ENCODE measurements at regions not wholly inside any gene's neighbourhood (a gene's known extent, or its start where the extent isn't known, plus 50 kb on each side); places are given as distances from the start of the nearest gene placed in this dataset.

DNA sequence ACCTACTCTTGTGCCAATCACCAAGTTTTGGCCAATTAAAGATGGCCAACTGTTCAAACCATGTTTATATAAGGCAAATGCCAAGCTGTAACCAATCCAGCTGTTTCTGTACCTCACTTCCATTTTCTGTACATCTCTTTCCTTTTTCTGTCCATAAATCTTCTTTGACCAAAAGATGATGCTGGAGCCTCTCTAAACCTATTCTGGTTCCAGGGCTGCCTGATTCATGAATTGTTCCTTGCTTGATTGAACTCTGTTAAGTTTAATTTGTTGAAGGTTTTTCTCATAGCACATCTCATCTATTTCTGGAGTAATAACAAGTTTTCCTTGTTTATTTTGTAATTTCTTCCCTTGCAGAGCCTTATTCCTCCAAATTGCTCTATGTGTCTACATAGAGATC is 115.3 kb upstream of the SMAD3 start:
- DNase-seq: no peak

DNA sequence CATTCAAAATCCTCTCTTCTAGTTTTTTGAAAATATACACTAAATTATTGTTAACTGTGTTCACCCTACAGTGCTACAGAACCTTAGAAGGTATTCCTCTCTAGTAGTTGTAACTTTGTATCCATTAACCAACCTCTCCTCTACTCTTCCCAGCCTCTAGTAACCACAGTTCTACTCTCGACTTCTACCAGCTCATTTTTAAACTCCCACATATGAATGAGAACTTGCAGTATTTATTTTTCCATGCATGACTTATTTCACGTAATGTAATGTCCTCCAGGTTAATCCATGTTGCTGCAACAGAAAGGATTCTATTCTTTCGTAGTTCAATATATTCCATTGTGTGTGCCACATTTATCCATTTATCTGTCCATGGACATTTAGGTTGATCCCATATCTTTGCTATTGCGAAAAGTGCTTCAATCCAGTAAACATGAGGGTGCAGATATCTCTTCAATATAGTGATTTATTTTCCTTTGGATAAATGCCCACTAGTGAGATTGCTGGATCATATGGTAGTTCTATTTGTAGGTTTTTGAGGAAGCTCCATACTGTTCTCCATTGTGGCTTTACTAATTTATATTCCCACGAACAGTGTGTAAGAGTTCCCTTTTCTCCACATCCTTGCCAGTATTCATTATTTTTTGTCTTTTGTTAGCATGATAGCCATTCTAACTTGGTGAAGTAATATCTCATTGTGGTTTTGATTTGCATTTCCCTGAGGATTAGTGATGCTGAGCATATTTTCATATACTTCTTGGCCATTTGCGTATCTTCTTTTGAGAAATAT is 113.7 kb upstream of the SMAD3 start:
- DNase-seq: peak; percentile 67

DNA sequence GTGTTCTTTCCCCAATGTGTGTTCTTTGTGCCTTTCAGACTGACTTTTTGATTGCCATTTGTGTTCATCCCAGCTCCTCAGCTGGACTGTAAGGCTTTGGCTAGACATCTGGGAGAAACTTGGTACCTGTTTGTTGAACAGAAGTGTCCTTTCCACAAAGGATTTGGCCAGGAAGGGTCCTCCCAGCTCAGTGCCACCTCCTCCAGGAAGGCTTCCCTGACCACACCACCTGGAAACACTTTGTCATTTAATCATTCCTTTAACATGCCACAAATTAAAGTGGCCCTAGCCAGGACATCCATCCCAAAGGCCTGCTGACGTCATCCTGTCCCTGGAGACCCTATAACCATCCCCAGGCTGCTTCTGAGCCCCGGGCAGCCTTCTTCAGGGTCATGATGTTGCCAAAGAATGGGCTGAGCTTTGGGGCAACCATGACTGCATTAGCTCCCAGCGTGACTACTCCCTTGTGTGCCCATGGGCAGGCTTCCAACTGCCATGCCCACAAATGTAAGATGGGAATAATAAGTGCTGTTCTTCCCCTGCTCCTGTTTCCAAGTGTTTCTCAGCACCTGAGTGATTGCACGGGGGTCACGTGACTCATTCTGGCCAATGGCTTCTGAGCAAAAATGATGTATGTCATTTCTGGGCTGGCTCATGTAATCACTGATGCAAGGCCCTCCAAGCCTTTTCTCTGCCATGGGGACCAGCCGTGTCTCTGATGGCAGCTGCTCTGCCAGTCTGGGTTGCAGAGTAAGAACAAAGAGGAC is 112.5 kb upstream of the SMAD3 start:
- DNase-seq: no peak

DNA sequence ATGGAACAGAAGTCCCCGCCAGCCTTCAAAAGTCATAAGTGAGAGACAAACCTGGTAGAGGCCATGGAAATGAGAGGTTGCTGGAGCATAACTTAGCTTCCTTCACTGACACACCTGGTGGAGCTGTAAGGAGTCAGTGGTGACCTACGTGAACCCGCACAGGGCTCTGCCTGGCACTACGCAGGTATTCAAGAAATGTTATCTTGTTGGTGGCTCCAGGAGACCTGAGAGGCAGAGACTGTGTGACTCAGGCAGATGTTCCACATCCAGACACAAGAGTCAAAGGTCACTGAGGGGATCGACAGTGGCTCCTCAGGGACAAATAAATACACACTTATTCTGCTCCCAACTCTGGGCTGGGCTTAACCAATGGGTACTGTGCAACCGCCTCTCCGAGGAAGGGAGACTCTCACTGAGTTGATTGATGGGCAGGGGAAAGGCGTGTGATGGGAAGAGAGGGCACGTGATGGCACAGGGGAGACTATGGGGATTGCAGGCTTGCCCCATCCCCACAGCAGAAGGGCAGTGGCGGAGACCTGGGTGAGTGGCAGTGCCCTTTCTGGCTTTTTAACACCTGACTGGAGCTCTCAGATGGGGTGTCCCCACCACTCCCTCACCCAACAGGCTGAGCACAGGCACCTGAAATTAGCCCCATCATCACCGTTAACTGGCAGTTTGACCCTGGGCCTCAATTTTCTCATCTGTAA is 111.7 kb upstream of the SMAD3 start:
- DNase-seq: no peak

DNA sequence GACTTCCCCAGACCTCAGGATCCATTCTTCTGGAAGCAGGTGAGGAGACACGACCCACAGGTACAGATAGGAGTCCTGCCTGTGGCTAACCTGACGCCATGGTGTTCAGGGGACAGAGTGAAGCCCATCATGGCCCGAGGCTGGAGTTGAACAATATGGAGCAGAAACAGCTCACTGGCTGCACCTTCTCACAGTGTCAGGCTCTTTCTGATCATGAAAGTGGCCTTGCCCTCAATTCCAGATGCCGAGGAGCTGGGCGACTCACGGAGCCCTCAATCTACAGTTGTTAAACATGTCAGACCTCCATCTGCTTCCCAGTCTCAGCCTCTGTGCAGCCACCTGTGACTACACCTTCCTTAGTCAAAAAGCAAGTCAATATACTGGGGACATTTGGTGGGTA is 110.8 kb upstream of the SMAD3 start:
- DNase-seq: no peak

DNA sequence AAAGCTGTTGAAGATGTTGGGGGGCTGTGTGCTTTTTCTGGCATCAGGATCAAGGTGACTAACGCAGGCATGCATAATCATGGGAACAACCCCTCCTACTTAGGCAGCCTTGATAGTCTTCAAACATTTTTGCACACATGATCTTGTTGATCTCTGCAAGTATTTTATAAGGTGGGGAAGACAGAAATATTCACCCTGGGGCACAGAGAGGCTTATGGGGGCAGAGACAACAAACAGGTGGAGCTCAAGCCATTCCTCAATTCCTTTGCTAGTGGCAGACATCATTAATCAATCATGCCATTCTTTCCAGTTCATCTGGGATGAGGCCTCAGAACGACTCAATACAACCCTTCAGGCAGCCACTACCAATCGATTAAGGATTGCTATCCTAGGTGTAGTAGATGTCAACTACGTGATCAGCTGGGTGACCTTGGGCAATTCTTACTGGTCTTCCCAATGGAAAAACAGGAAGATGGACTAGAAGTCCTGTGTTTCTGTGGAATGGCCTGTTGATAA is 110.3 kb upstream of the SMAD3 start:
- DNase-seq: no peak

DNA sequence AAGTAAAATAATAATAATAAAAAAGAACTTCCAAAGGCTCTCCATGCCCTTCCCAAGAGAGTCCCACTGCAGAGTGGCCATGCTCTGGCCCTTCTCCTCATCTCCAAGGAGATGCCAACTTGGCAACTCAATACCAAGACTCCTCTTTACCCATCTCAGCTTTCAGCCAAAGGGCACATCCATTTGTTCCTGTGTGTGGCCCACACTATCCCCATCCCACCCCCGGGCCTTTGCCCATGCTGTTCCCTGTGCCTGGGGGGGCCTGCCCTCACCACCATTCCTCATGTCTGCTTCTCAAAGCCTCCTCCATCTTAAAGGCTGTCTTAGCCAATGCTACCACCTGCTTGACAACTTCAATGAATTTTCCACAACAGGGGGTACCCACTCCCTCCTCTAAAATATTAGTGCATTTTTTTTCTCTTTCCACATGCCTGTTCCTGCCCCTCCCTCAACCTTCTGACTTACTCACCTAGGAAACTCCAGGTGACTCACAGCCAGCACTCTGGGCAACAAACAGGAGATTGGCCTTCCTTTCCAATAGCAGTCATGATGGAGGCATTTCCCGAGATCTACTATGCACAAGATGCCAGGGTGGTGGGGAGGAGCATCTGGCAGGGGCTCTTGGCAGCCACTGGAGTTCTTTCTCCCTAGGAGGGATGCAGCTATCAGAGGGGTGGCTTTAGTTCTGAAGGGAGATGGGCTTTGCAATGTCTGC is 109.4 kb upstream of the SMAD3 start:
- DNase-seq: no peak

DNA sequence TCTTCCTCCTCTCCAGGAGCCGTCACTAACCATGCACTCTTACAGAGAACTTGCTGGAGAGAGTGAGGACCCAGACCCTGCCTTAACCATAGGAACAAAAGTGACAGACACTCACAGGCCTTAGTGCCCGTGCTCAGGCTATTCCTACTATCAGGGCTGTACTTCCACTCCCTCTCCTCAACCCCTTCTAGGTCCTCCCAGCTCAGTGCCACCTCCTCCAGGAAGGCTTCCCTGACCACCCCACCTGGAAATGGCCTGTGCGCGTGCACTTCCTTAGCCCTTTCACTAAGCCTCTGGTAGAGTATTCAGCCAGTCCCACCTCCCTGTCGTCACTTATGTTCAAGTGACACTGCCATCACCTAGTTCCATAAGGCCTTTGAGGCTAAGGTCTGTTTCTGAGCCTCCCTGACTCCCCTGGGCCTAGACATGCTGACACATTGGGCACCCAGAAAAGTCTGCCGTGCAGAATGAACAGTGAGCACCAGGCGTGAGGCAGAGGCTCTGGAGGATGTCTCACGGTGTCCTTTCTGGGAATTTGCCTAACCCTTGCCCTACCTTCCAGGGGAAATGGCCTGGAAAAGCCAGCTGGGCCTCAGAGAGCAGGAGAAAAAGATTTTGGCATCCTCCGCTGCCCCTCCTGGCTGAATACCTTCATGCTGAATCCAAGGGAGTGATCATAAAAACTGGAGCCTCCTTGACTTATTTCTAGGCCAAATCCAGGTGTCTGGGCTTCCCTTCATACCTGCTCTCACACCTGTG is 108.6 kb upstream of the SMAD3 start:
- DNase-seq: no peak

DNA sequence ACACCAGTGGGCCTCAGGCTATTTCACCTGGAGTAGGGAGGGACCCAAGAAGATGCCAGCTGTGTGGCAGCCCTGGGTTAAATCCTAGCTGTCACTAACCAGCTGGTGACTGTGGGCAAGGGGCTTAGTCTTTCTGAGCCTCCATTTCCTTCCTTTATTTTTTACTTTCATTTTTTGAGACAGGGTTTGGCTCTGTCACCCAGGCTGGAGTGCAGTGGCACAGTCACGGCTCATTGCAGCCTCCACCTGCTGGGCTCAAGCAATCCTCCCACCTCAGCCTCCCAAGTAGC is 108.0 kb upstream of the SMAD3 start:
- DNase-seq: peak; percentile 29

DNA sequence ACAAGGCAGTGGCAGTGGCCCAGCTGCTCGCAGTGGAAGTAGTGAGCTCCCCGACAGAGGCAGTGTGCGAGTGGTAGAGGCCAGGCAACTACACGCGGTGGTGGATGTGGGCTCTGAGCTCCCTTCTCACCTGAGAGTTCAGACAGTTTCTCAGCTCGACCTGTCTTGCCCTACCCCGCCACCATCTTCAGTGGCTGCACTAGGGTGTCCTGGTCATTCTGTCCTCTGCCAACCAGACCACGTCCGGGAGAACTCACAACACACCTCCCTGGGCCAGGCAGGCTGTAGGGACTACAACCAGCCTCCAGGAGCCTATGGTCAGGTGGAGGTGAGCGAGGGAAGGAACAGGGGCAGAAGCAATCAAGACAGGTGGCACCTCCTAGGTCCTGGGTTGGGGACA is 106.3 kb upstream of the SMAD3 start:
- DNase-seq: no peak

DNA sequence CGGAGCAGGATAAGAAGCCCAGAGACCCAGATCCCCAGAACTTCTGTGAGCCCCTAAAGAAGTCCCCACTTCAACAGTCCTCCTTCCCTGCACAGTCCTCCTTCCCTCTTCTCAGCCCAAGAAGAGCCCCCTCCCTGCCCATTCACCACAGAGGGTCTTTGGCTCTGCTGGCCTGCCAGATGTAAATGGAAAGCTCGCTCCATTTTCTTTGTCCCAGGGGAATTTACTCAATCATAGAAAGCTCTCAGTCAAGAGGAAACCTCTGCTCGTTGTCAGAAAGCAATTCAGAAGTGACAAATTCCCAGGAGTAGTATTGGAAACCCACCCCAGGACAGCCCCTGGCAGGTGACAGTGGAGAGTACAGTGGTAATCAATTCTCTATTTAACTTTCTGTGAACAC is 105.5 kb upstream of the SMAD3 start:
- no peak for DNase-seq

DNA sequence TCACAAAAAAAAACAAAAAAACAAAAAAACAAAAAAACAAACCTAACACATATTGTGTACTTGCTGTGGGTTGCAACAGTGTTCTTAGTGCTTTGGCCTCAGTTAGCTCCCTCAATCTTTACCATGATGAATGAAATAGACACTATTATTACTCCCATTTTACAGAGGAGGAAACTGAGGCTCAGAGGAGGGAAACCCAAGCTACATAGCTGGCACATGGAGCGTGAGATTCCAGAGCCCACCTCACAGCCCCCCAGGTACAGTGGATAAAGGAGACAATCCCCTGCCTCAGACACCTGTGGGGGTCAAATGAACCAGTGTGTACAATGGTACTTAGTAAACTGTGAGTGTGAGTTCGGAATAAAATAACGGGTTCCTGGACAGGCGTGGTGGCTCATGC is 104.9 kb upstream of the SMAD3 start:
- DNase-seq: no peak

DNA sequence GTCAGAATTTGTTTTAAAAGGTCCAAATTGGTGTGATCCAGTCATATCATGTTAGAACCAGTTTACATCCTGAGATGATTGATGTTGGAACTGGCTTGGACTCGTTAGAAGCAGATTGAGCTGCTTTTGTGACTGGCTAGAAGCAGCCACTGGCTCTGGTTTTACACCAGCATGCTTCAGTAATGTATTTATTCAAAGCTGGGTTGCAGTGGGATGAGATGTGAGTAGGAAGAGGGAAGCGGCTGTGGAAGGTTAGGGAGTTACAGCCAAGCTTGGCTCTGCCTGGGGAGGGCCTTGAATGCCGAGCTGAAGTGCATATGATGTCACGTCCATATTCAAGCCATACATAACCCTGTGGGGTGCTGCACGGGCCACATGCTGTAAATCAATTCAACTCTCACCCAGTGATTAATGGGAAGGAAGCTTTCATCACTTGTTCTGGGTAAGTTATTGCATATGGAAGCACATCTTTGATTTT is 104.0 kb upstream of the SMAD3 start:
- DNase-seq: peak; percentile 50

DNA sequence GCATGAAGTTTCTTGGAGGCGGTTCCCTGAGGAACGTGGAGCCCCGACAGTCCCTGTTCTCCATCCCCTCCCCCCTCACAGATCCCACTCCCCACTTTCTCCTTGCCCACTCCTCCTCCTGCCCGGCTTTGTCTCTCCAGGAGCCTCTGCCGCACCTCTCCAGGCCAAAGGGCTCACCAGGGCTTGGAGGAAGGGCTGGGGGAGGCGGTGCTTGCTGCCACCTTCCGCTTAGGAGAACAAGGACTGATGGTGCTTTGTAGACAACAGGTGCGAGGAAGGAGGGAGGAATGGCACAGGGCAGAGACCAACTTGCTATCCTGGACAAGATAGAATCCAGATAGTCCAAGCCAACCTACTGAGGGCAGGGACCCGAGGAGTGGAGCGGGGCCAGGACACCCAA is 103.5 kb upstream of the SMAD3 start:
- no peak for DNase-seq

DNA sequence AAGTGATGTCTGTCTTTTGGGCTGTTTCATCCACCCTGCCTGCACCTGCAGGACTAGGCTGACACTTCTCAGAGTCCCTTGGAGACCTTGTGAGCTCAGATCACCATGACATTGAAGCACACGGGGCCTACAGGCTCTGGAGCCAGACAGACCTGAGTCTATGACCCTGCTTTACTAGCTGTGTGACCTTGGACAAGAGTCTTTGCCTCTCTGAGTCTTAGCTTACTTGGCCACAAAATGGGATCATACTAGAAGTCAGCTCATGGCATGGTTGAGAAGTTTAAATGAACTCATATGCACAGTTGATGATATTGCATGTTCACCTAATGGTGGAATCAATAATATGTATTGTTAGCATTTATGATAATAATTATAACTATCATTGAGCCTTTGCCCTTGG is 102.9 kb upstream of the SMAD3 start:
- no peak for DNase-seq

DNA sequence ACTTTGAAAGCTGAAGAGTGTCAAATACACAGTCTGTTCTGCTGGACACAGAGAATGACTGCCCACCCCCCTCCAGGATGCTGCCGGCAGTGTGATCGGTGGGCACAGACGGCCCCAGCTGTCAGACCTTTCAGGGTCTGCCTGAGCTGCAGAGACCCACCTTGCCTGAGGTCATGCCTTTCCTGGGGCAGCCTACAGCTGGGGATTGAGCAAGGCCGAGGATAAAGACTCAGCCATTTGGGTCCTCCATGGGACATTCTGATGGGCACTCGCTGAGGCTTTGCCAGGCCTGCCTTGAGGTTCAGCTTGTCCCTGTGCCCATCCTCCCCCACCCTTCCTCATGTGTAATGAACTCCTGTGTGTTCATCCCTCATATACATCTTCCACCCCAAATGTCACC is 102.3 kb upstream of the SMAD3 start:
- DNase-seq: no peak

DNA sequence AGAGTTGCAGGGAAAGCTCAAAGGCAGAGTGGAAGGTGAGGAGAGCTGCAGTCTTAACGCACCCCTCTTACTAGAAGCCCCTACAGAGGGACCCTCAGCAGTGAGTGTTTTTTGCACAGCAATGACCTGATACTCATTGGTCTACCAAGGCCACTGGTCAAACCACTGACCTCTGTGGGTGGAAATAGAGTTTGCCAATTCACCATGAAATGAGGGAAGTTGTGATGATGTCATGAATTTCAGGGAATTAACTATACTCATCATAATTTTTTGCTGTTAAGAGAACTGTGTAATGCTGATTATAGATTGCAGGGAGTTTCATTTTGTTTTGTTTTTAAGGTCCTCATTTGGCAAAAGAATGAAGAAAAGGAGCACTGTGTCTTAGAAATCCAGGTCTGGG is 101.7 kb upstream of the SMAD3 start:
- DNase-seq: peak; percentile 86

DNA sequence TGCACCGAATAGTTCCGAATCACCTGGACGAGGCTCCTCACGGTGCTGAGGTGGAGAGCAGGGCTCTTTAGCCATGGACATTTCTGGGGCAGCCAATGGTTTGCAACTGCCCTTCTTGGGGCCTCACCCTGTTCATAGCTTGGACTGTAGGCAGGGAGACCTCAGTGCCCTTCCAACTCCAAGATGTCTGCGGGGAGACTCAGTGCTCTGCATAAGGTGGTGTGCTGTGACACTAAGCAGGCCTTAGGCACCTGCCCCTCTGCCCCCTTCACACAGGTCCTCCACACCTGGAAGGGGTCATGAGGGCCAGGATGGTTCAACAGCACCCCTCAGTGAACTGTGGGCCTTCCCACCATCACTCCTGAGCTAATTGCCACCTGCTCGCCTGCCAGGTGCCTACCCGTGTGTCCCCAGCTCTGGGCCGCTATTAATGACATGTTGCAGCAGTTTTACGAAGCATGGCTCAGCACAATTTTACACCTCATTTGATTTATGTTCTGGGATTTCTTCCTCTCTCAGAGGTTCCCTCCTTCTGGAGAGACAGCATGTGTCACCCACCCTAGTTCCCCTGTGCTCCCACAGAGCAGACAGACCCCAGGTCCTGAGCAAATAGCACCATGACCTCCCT is 101.2 kb upstream of the SMAD3 start:
- DNase-seq: no peak

DNA sequence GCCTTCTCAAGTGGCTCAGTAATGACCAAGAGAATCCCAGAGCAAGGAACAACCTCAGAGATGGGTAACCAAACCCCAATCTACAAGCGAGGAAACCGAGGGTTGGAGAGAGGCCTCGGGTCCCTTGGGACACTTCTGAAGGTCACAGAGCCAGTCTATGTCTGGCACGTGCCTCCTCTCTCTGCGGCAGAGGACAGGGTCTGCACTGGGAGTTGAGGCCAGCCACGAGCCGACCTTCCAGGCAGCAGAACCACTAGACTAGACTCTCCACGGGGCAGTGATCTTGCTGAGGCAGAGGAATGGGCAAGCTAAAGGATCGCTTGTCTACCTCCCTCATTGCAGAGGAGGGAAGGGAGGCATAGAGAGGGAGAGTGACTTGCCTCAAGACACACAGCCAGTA is 100.6 kb upstream of the SMAD3 start:
- no peak for DNase-seq

DNA sequence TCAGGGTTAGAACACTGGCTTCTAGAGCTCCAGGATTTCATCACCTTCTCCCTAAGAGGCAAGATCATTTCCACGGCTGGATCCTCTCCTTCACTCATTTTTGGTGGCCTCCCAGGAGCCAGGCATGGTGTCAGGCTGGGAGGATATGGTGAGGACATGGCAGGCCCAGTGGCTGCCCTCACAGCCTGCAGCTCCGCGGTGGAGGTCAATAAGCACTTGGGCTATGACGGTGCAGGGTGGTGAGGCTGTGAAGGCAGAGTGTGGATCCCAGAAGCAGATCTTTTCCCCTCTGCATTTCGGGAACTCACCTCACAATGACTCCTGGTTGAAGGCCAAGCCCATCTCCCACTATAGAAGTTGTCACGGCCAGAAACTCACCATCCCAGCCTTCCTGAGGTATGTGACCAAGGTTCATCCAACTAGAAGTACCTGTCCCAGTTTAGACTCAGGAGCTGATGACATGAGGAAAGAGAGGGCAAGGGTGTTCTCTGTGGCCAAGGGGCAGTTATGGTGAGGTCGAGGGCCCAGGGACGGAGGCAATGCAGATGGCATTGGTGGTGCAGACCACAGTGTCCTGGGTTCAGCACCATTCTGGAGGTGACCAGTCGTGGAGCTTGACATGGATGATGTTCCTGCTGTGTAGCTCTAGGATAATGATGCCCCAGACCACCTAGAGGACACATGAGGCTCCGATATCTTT is 100.1 kb upstream of the SMAD3 start:
- no peak for DNase-seq

DNA sequence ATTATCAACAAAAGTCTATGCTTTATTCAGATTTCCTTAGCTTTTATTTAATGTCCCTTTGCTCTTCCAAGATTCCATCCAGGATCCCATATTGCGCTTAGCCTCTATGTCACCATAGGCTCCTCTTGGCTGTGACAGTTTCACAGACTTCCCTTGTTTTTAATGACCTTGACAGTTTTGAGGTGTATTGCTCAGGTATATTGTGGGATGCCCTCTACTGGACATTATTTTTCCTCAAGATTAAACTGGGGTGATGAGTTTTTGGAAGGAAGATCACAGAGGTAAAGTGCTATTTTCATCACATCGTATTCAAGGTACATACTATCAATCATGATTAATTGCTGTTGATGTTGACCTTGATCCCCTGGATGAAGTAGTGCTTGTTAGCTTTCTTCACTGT is 99.1 kb upstream of the SMAD3 start:
- DNase-seq: no peak
